ENCODE measurements at regions not wholly inside any gene's neighbourhood (a gene's known extent, or its start where the extent isn't known, plus 50 kb on each side); places are given as distances from the start of the nearest gene placed in this dataset.

DNA sequence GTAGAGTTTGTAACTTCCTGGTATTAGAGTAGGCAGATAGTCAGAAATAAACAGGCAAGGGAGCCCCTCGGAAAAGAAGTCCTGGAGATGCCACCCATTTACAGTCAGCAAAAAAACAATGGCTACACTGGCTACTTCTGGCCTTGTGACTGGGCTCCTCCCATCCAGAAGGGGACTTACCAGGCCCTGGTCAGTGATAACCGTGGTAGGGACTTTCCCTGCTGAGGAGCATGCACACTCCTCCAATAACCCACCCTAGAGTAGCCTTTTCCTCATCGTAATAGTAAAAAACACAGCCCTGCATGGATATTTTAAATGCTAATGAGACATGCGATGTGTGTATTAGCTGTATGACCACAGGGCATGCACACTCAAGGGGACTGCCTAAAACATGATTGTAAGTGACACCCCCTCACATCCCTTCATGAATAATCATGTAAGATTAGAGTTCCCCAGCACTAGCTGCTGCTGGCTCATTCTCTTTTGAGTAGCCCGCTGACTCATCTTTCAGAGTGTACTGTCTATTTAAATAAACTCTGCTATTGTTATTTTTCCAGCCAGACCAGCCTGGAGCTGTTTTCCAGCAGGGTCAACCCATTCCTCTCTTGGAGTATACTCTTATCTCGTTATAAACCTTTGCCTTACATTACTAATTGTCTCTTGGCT lies 413.8 kb upstream of the TMTC1 start:
- Histone ChIP-seq H3K27me3 (peaks cover 16% of the 10 kb centered on the region), H3K36me3 (no peaks in the 10 kb centered on the region), H3K9me3 (no peaks in the 10 kb centered on the region), H3K4me3 (no peak overlapping the region), H3K27ac (no peak overlapping the region), H3K4me1 (peaks cover 8% of the 10 kb centered on the region)
- no peak for DNase-seq (ENCODE audit: low spot score in 2 of 2)
- 72% methylated on average over 6 of the region's 6 CpGs for WGBS
- TF ChIP-seq POLR2AphosphoS5 (IDR thresholded peaks at IDR 0.05): no peak
- TF ChIP-seq POLR2A (IDR thresholded peaks at IDR 0.05): no peak
- no peak for TF ChIP-seq EP300 (IDR thresholded peaks at IDR 0.05)
- TF ChIP-seq, protein P1, sequence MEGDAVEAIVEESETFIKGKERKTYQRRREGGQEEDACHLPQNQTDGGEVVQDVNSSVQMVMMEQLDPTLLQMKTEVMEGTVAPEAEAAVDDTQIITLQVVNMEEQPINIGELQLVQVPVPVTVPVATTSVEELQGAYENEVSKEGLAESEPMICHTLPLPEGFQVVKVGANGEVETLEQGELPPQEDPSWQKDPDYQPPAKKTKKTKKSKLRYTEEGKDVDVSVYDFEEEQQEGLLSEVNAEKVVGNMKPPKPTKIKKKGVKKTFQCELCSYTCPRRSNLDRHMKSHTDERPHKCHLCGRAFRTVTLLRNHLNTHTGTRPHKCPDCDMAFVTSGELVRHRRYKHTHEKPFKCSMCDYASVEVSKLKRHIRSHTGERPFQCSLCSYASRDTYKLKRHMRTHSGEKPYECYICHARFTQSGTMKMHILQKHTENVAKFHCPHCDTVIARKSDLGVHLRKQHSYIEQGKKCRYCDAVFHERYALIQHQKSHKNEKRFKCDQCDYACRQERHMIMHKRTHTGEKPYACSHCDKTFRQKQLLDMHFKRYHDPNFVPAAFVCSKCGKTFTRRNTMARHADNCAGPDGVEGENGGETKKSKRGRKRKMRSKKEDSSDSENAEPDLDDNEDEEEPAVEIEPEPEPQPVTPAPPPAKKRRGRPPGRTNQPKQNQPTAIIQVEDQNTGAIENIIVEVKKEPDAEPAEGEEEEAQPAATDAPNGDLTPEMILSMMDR (IDR thresholded peaks at IDR 0.05): no peak

DNA sequence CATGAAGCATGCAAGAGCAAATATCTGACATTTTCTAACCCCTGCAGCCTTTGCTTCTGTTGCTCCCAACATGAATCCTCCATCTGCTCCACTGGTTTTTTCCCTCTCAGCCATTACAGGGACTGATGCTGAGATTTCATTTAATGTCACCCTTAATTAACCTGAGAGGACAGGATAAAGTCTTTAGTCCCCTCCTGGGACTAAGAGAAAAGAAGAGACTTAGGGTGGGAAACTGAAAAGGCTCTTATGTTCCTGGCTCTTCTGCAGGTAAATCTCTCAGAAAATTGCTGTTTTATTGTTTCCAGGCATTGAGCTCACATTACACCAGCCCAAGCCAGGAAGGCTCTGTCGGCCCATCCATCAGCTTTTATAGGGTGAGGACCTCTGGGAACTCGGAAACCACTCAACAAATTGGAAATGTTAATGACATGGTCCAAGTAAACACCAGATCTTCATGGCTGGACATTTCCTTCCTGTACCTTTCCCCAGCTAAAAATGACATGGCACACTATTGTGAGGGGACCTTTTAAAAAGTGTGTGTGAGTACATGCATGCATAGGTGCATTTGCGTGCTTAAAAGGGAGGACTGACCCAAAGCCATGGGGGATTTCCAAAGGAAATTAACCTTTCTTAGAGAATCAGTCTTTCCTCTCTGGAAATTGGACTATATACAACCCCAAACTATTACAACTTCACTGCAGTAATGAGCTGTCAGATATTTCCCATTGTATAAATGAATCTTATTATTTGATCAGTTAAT lies 408.1 kb upstream of the TMTC1 start:
- TF ChIP-seq EP300 (IDR thresholded peaks at IDR 0.05) (no peak), POLR2A (IDR thresholded peaks at IDR 0.05) (no peak), POLR2AphosphoS5 (IDR thresholded peaks at IDR 0.05) (no peak)
- TF ChIP-seq, protein P1 (IDR thresholded peaks at IDR 0.05): no peak
- no peak for DNase-seq (ENCODE audit: low spot score in 2 of 2)
- WGBS: 81% methylated on average over 3 of the region's 3 CpGs
- Histone ChIP-seq H3K9me3 (no peaks in the 10 kb centered on the region), H3K36me3 (no peaks in the 10 kb centered on the region), H3K27me3 (peaks cover 3% of the 10 kb centered on the region), H3K4me3 (no peak overlapping the region), H3K27ac (no peak overlapping the region), H3K4me1 (no peaks in the 10 kb centered on the region)

DNA sequence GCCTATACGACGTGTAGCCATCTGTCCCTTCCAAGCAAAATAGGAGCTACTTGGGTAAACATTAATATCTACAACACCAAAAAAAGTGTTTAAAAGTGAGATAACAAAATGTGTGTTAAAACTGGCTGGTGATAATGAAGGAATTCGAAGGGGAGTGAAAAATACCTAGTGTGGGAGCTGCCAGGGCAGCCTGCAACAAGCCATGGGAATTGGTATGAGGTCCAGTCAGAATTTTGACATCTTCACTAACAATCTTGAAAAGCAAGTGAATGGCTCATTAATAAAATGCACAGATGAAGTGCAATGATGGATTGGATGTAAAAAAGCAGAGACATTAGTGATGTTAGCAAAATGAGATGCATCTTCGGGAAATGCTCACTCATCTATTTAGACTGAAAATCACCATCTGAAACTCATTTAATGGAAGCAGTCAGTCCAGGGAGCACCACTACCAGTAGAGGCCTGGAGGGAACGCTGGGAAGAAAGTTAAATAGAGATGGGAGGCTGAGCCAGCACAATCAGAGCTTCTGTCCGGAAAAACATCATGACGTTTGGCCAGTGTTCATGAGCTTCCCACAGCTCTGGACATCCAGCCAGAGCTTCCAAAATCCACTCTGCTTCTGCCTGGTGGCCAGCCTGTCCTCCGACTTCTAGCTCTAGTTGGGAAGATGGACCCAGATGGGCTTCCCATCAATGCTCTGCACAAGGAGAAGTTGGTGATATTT lies 405.0 kb upstream of the TMTC1 start:
- no peaks in the 10 kb centered on the region for H3K4me1 ChIP-seq
- WGBS: 66% methylated on average over 8 of the region's 8 CpGs
- H3K27me3 ChIP-seq: peaks cover 3% of the 10 kb centered on the region
- H3K36me3 ChIP-seq: no peaks in the 10 kb centered on the region
- TF ChIP-seq POLR2A (IDR thresholded peaks at IDR 0.05) (no peak), EP300 (IDR thresholded peaks at IDR 0.05) (no peak), POLR2AphosphoS5 (IDR thresholded peaks at IDR 0.05) (no peak)
- TF ChIP-seq, protein P1 (IDR thresholded peaks at IDR 0.05): no peak
- H3K4me3 ChIP-seq: no peak overlapping the region
- no peaks in the 10 kb centered on the region for H3K9me3 ChIP-seq
- no peak for DNase-seq (ENCODE audit: low spot score in 2 of 2)
- H3K27ac ChIP-seq: no peak overlapping the region

DNA sequence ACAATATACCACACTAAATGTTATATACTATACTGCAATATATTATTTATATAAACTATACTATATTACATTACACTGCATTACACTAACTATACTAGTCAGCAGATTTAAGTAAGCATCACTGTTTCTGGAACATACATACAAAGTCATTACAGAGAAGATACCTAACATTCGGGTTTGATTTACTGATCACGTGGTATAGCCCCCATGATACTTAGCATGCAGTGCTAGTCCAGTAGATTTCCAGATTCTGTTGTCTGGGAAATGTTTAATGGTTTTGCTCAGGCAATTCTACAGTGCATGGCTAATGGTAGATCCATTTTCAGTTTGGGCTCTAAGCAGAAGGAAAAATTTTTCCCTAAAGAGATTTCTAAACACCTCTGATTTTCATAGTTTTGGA lies 403.7 kb upstream of the TMTC1 start:
- H3K27ac ChIP-seq: no peak overlapping the region
- no peaks in the 10 kb centered on the region for H3K4me1 ChIP-seq
- TF ChIP-seq, protein P1 (IDR thresholded peaks at IDR 0.05): no peak
- TF ChIP-seq POLR2AphosphoS5 (IDR thresholded peaks at IDR 0.05) (no peak), EP300 (IDR thresholded peaks at IDR 0.05) (no peak), POLR2A (IDR thresholded peaks at IDR 0.05) (no peak)
- H3K27me3 ChIP-seq: peaks cover 3% of the 10 kb centered on the region
- WGBS: 55% methylated on average over 2 of the region's 2 CpGs
- no peak for DNase-seq (ENCODE audit: low spot score in 2 of 2)
- H3K9me3 ChIP-seq: no peaks in the 10 kb centered on the region
- no peak overlapping the region for H3K4me3 ChIP-seq
- H3K36me3 ChIP-seq: no peaks in the 10 kb centered on the region

DNA sequence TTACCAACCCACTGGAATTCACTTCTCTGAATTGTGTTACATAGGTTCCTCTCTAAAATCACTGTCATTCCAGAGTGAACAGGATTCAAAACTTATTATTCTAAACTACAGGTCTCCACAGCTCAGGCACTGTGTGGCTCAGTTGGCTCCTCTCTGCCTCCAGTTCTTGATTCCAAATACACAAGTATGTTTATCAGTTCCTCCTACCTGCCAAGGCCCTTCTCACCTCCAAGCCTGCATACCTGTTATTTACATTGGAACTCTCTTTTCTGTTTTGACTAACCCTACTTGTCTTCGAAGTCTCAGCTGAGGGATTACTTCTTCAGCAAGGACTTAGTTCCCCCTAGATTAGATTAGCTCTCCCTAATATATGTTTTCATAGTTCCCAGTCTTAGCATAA lies 397.6 kb upstream of the TMTC1 start:
- TF ChIP-seq POLR2AphosphoS5 (IDR thresholded peaks at IDR 0.05) (no peak), POLR2A (IDR thresholded peaks at IDR 0.05) (no peak), EP300 (IDR thresholded peaks at IDR 0.05) (no peak)
- no peaks in the 10 kb centered on the region for H3K36me3 ChIP-seq

More for the DNA sequence above, 397.6 kb upstream of the TMTC1 start:
- DNase-seq (ENCODE audit: low spot score in 2 of 2): no peak
- Histone ChIP-seq H3K27ac (no peak overlapping the region), H3K9me3 (no peaks in the 10 kb centered on the region), H3K4me1 (no peaks in the 10 kb centered on the region), H3K4me3 (no peak overlapping the region), H3K27me3 (no peaks in the 10 kb centered on the region)
- WGBS: 58% methylated on average over 1 of the region's 1 CpG

Data from suprapubic skin (tissue), 4 donors.